K562 (cell line): ENCODE measurements at regions not wholly inside any gene's neighbourhood (a gene's known extent, or its start where the extent isn't known, plus 50 kb on each side); places are given as distances from the start of the nearest gene placed in this dataset.

Source experiments
- ARID1B ChIP-seq: fragments of 450-650 bp; IDR thresholded peaks from 2 replicates; pipeline ENCODE4 v1.6.1; 2016; ENCODE audit warnings: antibody characterized with exemption, mild to moderate bottlenecking, inconsistent platforms
- FOXK2 ChIP-seq, 2 experiments: fragments of 450-650 bp; IDR thresholded peaks in 1 of 2; conservative IDR thresholded peaks in 1 of 2; 2 replicates each; pipeline ENCODE4 v1.6.1; 2016; ENCODE audit warnings: low read depth in 2 of 2, mild to moderate bottlenecking in 1 of 2
- KAT2B ChIP-seq: IDR thresholded peaks from one replicate; pipeline ENCODE4 v1.6.1; 2012; ENCODE audit warnings: low read depth, mild to moderate bottlenecking, control low read depth, inconsistent platforms, low read length, moderate library complexity
- RBBP5 ChIP-seq: fragments of 200-600 bp; sonication (generic); IDR thresholded peaks from 2 replicates; pipeline ENCODE4 v1.6.1; 2012; ENCODE audit warnings: borderline replicate concordance, mild to moderate bottlenecking, low read length, control low read depth, inconsistent platforms; ENCODE audit not compliant: insufficient read depth, poor library complexity, severe bottlenecking
- SMC3 ChIP-seq: conservative IDR thresholded peaks from 2 replicates; pipeline ENCODE4 v1.6.1; 2011; ENCODE audit warnings: low read depth, low read length, improper control_type of control experiment; ENCODE audit not compliant: insufficient read depth
- ZNF146 ChIP-seq: IDR thresholded peaks from one replicate; pipeline ENCODE4 v1.6.1; 2018; ENCODE audit warnings: missing compliant biosample characterization; ENCODE audit not compliant: unreplicated experiment
- TF ChIP-seq, protein P1 (sequence below): fragments of 250-450 bp; sonication (Bioruptor Pico); IDR thresholded peaks from 2 replicates; pipeline ENCODE4 v1.8.0; 2022; ENCODE audit warnings: moderate library complexity, mild to moderate bottlenecking, inconsistent platforms

DNA sequence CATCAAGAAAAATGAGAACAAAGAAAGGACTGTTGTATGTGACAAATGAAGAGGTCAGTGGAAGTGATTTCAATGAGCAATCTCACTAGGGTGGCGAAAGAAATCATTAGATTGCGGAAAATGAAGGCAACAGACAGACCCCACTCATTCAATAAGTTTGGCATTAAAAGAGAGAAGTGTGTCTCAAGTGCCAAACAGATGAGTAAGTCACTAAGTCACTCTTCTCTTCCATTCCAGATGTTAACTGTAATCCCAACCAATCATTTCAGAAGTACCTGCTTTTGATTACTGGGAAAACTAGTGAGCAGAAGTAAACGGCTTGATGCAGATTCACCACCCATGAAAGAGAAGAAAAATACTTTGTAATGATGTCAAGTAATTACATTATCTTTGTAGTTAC lies 144.3 kb upstream of the PRMT6 start:
- TF ChIP-seq RBBP5 (no peak), ZNF146 (CRISPR knock-in tag) (no peak), SMC3 (no peak), FOXK2 (conservative IDR thresholded peaks at IDR 0.05 in 1 of 2, IDR thresholded peaks at IDR 0.05 in 1 of 2; ENCODE audit: low read depth in 2 of 2) (no peak), ARID1B (no peak), KAT2B (no peak)
- TF ChIP-seq, protein P1, sequence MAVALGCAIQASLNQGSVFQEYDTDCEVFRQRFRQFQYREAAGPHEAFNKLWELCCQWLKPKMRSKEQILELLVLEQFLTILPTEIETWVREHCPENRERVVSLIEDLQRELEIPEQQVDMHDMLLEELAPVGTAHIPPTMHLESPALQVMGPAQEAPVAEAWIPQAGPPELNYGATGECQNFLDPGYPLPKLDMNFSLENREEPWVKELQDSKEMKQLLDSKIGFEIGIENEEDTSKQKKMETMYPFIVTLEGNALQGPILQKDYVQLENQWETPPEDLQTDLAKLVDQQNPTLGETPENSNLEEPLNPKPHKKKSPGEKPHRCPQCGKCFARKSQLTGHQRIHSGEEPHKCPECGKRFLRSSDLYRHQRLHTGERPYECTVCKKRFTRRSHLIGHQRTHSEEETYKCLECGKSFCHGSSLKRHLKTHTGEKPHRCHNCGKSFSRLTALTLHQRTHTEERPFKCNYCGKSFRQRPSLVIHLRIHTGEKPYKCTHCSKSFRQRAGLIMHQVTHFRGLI (CRISPR knock-in tag): no peak
